ENCODE measurements at regions not wholly inside any gene's neighbourhood (a gene's known extent, or its start where the extent isn't known, plus 50 kb on each side); places are given as distances from the start of the nearest gene placed in this dataset.

DNA sequence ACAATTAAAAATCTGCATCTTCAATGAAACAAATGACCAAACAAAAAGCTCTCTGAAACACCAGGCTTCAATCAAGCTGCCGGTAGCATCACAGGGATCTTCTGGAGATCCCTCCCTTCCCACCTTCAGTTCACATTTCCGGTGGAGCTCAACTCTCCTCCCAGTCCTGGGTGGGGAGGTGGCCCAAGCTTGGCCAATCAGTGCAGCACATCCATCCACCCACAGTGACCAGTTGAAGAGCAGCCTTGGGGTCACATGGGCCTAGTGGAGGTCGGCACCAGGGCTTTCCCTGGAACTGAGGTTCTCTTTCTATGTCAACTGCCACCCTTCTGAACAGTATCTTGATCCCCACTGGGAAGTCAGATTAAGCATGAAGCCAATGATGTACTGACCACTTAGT is 620.1 kb upstream of the MGMT start:
- no peaks in the 10 kb centered on the region for H4K20me1 ChIP-seq (ENCODE audit: control insufficient read depth, insufficient read depth, low read depth, low read length)
- H3K9me2 ChIP-seq (replicated peaks; ENCODE audit: control insufficient read depth, low read length): no peaks in the 10 kb centered on the region
- no peak overlapping the region for H3K4me3 ChIP-seq (ENCODE audit: low read length)
- H3K36me3 ChIP-seq (ENCODE audit: control insufficient read depth, low read length): no peaks in the 10 kb centered on the region
- H3F3A ChIP-seq (ENCODE audit: control insufficient read depth, insufficient read depth): no peaks in the 10 kb centered on the region
- no peaks in the 10 kb centered on the region for H3K79me2 ChIP-seq (ENCODE audit: control insufficient read depth, low read length)
- no peaks in the 10 kb centered on the region for H3K4me1 ChIP-seq (ENCODE audit: control insufficient read depth, low read length)
- TF ChIP-seq EZH2phosphoT487 (IDR thresholded peaks at IDR 0.05; ENCODE audit: borderline replicate concordance, low read length): no peak
- TF ChIP-seq, protein P1, sequence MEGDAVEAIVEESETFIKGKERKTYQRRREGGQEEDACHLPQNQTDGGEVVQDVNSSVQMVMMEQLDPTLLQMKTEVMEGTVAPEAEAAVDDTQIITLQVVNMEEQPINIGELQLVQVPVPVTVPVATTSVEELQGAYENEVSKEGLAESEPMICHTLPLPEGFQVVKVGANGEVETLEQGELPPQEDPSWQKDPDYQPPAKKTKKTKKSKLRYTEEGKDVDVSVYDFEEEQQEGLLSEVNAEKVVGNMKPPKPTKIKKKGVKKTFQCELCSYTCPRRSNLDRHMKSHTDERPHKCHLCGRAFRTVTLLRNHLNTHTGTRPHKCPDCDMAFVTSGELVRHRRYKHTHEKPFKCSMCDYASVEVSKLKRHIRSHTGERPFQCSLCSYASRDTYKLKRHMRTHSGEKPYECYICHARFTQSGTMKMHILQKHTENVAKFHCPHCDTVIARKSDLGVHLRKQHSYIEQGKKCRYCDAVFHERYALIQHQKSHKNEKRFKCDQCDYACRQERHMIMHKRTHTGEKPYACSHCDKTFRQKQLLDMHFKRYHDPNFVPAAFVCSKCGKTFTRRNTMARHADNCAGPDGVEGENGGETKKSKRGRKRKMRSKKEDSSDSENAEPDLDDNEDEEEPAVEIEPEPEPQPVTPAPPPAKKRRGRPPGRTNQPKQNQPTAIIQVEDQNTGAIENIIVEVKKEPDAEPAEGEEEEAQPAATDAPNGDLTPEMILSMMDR (IDR thresholded peaks at IDR 0.05; ENCODE audit: low read depth, low read length, poor library complexity, severe bottlenecking): no peak
- H3K27ac ChIP-seq (ENCODE audit: low read depth, low read length): no peak overlapping the region
- no peaks in the 10 kb centered on the region for H3K9me3 ChIP-seq (ENCODE audit: control insufficient read depth, insufficient read depth, low read length)
- no peak overlapping the region for H3K4me2 ChIP-seq (ENCODE audit: low read length)
- no peaks in the 10 kb centered on the region for H3K27me3 ChIP-seq (ENCODE audit: control insufficient read depth, low read length)

DNA sequence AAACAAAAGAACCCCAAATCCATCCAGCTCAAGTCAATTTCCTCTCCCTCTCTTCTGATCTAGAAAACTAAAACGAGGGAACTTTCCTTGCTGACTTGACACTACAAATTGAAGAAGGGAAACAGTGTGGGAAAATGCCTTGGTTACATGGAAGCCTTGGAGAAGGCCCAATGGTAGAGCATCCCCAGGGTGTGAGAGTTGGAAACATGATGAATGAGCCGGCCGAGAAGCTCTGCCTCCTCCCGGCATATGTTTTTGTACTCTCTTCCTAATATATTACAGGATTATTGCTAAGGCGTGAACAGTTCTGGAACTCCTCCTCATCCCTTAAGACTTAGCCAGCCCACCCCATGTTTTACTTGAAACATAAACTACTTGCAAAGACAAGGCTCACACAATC is 618.2 kb upstream of the MGMT start:
- no peaks in the 10 kb centered on the region for H4K20me1 ChIP-seq (ENCODE audit: control insufficient read depth, insufficient read depth, low read depth, low read length)
- no peak overlapping the region for H3K4me3 ChIP-seq (ENCODE audit: low read length)
- H3K4me2 ChIP-seq (ENCODE audit: low read length): no peak overlapping the region
- no peaks in the 10 kb centered on the region for H3K9me2 ChIP-seq (replicated peaks; ENCODE audit: control insufficient read depth, low read length)
- H3K9me3 ChIP-seq (ENCODE audit: control insufficient read depth, insufficient read depth, low read length): no peaks in the 10 kb centered on the region
- TF ChIP-seq, protein P1 (IDR thresholded peaks at IDR 0.05; ENCODE audit: low read depth, low read length, poor library complexity, severe bottlenecking): no peak
- TF ChIP-seq EZH2phosphoT487 (IDR thresholded peaks at IDR 0.05; ENCODE audit: borderline replicate concordance, low read length): no peak
- no peaks in the 10 kb centered on the region for H3K36me3 ChIP-seq (ENCODE audit: control insufficient read depth, low read length)
- no peak overlapping the region for H3K27ac ChIP-seq (ENCODE audit: low read depth, low read length)
- H3K79me2 ChIP-seq (ENCODE audit: control insufficient read depth, low read length): no peaks in the 10 kb centered on the region
- no peaks in the 10 kb centered on the region for H3K4me1 ChIP-seq (ENCODE audit: control insufficient read depth, low read length)
- no peaks in the 10 kb centered on the region for H3F3A ChIP-seq (ENCODE audit: control insufficient read depth, insufficient read depth)
- no peaks in the 10 kb centered on the region for H3K27me3 ChIP-seq (ENCODE audit: control insufficient read depth, low read length)

DNA sequence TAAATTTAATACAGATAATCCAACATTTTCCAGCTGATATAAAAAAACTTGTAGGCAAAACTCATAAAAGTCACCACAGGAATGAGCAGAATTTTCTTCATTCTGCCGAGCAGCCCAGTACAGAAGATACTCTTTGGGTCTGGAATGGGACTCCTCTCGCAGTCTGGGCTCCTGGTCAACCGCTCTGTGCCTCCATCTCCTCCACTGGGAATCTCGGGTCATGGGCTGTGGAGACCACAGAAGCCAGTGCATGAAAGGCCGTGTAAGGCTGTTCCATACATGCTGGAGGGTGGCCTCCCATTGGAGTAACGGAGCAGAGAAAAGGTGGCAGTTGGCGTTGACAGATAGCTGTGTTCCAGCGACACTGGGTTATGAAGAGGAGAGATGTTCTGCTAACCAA is 616.4 kb upstream of the MGMT start:
- no peaks in the 10 kb centered on the region for H4K20me1 ChIP-seq (ENCODE audit: control insufficient read depth, insufficient read depth, low read depth, low read length)
- H3K36me3 ChIP-seq (ENCODE audit: control insufficient read depth, low read length): no peaks in the 10 kb centered on the region
- H3K9me3 ChIP-seq (ENCODE audit: control insufficient read depth, insufficient read depth, low read length): no peaks in the 10 kb centered on the region
- no peaks in the 10 kb centered on the region for H3K79me2 ChIP-seq (ENCODE audit: control insufficient read depth, low read length)
- H3K27me3 ChIP-seq (ENCODE audit: control insufficient read depth, low read length): no peaks in the 10 kb centered on the region
- H3K4me2 ChIP-seq (ENCODE audit: low read length): no peak overlapping the region
- H3F3A ChIP-seq (ENCODE audit: control insufficient read depth, insufficient read depth): no peaks in the 10 kb centered on the region
- TF ChIP-seq, protein P1 (IDR thresholded peaks at IDR 0.05; ENCODE audit: low read depth, low read length, poor library complexity, severe bottlenecking): no peak
- no peak for TF ChIP-seq EZH2phosphoT487 (IDR thresholded peaks at IDR 0.05; ENCODE audit: borderline replicate concordance, low read length)
- H3K27ac ChIP-seq (ENCODE audit: low read depth, low read length): no peak overlapping the region
- H3K4me3 ChIP-seq (ENCODE audit: low read length): no peak overlapping the region
- no peaks in the 10 kb centered on the region for H3K9me2 ChIP-seq (replicated peaks; ENCODE audit: control insufficient read depth, low read length)
- H3K4me1 ChIP-seq (ENCODE audit: control insufficient read depth, low read length): no peaks in the 10 kb centered on the region

DNA sequence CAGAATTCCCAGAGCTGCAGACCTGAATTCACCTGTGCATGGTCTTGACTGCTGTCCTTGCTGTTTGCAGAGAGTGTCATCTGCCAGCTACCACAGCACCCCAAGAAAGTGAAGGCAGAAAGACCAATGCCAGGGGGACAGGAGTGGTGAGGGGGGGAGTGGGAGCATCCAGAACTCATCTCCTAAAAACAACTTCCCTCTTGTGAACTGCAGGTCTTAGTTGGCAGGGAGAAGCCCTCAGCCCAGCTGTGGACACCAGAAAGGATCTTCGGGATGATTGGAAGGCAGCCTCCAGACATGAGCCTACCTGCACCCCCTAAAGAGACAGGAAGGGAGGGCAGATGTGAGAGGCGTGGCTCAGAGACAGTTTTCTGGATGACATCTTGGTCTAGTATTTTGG is 615.8 kb upstream of the MGMT start:
- Histone ChIP-seq H4K20me1 (ENCODE audit: control insufficient read depth, insufficient read depth, low read depth, low read length) (no peaks in the 10 kb centered on the region), H3F3A (ENCODE audit: control insufficient read depth, insufficient read depth) (no peaks in the 10 kb centered on the region), H3K9me3 (ENCODE audit: control insufficient read depth, insufficient read depth, low read length) (no peaks in the 10 kb centered on the region), H3K36me3 (ENCODE audit: control insufficient read depth, low read length) (no peaks in the 10 kb centered on the region), H3K4me2 (ENCODE audit: low read length) (no peak overlapping the region), H3K27ac (ENCODE audit: low read depth, low read length) (no peak overlapping the region), H3K79me2 (ENCODE audit: control insufficient read depth, low read length) (no peaks in the 10 kb centered on the region), H3K4me3 (ENCODE audit: low read length) (no peak overlapping the region), H3K4me1 (ENCODE audit: control insufficient read depth, low read length) (no peaks in the 10 kb centered on the region), H3K27me3 (ENCODE audit: control insufficient read depth, low read length) (no peaks in the 10 kb centered on the region), H3K9me2 (replicated peaks; ENCODE audit: control insufficient read depth, low read length) (no peaks in the 10 kb centered on the region)
- TF ChIP-seq, protein P1 (IDR thresholded peaks at IDR 0.05; ENCODE audit: low read depth, low read length, poor library complexity, severe bottlenecking): no peak
- no peak for TF ChIP-seq EZH2phosphoT487 (IDR thresholded peaks at IDR 0.05; ENCODE audit: borderline replicate concordance, low read length)

Data from DOHH2 (cell line).